ENCODE measurements at regions not wholly inside any gene's neighbourhood (a gene's known extent, or its start where the extent isn't known, plus 50 kb on each side); places are given as distances from the start of the nearest gene placed in this dataset.

DNA sequence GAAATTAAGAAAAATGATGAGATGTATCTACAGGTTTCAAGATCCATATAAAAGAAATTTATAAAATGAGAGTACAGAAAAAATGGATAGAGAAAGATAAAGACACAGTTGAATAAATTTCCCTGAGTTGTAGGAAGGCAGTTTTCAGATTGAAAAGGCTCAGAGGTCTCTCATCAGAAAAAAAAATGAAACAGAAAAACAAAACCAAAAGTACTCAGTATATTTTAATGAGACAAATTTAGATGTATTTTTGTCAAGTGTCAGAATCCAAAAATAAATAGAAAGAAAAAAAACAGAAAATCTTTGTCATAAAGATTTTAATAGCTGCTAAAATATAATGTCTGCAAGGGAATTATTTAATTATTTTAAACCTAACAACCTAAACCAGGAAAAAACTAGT is 520.5 kb downstream of the KCNJ3 start (continued):
- TF ChIP-seq RXRA (IDR thresholded peaks at IDR 0.05; ENCODE audit: insufficient read depth, low read depth, low read length) (no peak), RAD21 (IDR thresholded peaks at IDR 0.05 in 1 of 2, conservative IDR thresholded peaks at IDR 0.05 in 1 of 2; ENCODE audit: low read depth in 2 of 2, low read length in 2 of 2) (no peak)

Data from H1 (cell line).